PFSK-1 (cell line): ENCODE measurements at regions not wholly inside any gene's neighbourhood (a gene's known extent, or its start where the extent isn't known, plus 50 kb on each side); places are given as distances from the start of the nearest gene placed in this dataset.
A peak's percentile ranks its signal among the peaks of the same experiment; 100 is the strongest.

Source experiments
- FOXP2 ChIP-seq: optimal IDR thresholded peaks from 2 replicates; pipeline ENCODE3; 2011; ENCODE audit warnings: borderline replicate concordance, control low read depth, inconsistent platforms; ENCODE audit not compliant: insufficient read depth; ENCODE audit errors: extremely low read length, extremely low read depth
- POLR2AphosphoS5 ChIP-seq: IDR thresholded peaks from 2 replicates; pipeline ENCODE4 v1.6.1; 2012; ENCODE audit warnings: low read depth, mild to moderate bottlenecking, control low read depth, low read length, moderate library complexity
- REST ChIP-seq, 2 experiments: IDR thresholded peaks; 2 replicates each; pipeline versions ENCODE4 v1.6.1 to v1.8.0; 2011 to 2012; ENCODE audit warnings: low read depth in 2 of 2, low read length in 2 of 2, control low read depth in 1 of 2, inconsistent platforms in 1 of 2, mild to moderate bottlenecking in 1 of 2, moderate library complexity in 1 of 2; ENCODE audit not compliant: insufficient read depth in 1 of 2
- SIN3A ChIP-seq: IDR thresholded peaks from 2 replicates; pipeline ENCODE4 v1.6.1; 2012; ENCODE audit warnings: mild to moderate bottlenecking, low read length, moderate library complexity, borderline replicate concordance; ENCODE audit not compliant: insufficient read depth
- TAF1 ChIP-seq: IDR thresholded peaks from 2 replicates; pipeline ENCODE4 v1.6.1; 2012; ENCODE audit warnings: low read length, control low read depth, borderline replicate concordance; ENCODE audit not compliant: insufficient read depth

GRCh38 chr15:77546870-77547269 is 85.8 kb downstream of the LINGO1 start:
- TF ChIP-seq FOXP2 = no peak
- no peak for TF ChIP-seq SIN3A
- TF ChIP-seq REST (IDR thresholded peaks at IDR 0.05; ENCODE audit: insufficient read depth in 1 of 2, low read depth in 2 of 2, low read length in 2 of 2) = no peak

GRCh38 chr15:77546050-77546501 is 86.6 kb downstream of the LINGO1 start:
- TF ChIP-seq POLR2AphosphoS5 (no peak), TAF1 (no peak), FOXP2 (no peak), SIN3A (no peak), REST (IDR thresholded peaks at IDR 0.05; ENCODE audit: insufficient read depth in 1 of 2, low read depth in 2 of 2, low read length in 2 of 2) (no peak)

GRCh38 chr15:77545058-77545457 is 87.7 kb downstream of the LINGO1 start:
- TF ChIP-seq SIN3A = no peak
- no peak for TF ChIP-seq FOXP2
- TF ChIP-seq REST (IDR thresholded peaks at IDR 0.05; ENCODE audit: insufficient read depth in 1 of 2, low read depth in 2 of 2, low read length in 2 of 2) = no peak
- no peak for TF ChIP-seq TAF1
- TF ChIP-seq POLR2AphosphoS5 = no peak

GRCh38 chr15:77544162-77544561 is 88.5 kb downstream of the LINGO1 start:
- no peak for TF ChIP-seq POLR2AphosphoS5
- no peak for TF ChIP-seq TAF1
- TF ChIP-seq SIN3A = no peak
- no peak for TF ChIP-seq REST (IDR thresholded peaks at IDR 0.05; ENCODE audit: insufficient read depth in 1 of 2, low read depth in 2 of 2, low read length in 2 of 2)
- no peak for TF ChIP-seq FOXP2

- TF ChIP-seq POLR2AphosphoS5 (no peak), FOXP2 (peak; percentile 25), TAF1 (no peak)
Measured at GRCh38 chr15:77543159-77543882, 89.4 kb downstream of the LINGO1 start.
